ENCODE measurements at regions not wholly inside any gene's neighbourhood (a gene's known extent, or its start where the extent isn't known, plus 50 kb on each side); places are given as distances from the start of the nearest gene placed in this dataset.

DNA sequence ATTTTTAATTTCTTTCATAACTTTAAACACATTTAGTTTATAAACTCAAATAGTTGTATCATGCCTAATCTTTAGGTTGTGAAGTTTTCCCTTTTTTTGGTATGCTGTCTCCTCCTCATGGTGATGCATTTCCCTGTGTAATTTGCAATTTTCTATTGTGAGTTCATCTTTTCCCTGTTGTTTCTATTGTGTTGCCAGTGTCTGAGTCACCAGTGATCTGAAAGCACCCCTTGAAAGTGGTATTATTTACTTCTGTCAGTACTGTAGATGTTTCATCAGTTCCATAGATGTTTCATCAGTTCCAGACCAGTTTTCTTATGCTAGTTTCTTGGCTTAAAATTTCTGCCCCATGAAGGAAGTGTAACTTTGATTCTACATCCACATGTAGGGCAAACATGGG is 80.6 kb downstream of the OXSM start:
- POLR2A ChIA-PET: no interaction called here
- Mint-ChIP-seq H3K9me3 (peaks cover 2% of the 10 kb centered on the region), H3K36me3 (ENCODE audit: low read depth) (no peaks in the 10 kb centered on the region)

DNA sequence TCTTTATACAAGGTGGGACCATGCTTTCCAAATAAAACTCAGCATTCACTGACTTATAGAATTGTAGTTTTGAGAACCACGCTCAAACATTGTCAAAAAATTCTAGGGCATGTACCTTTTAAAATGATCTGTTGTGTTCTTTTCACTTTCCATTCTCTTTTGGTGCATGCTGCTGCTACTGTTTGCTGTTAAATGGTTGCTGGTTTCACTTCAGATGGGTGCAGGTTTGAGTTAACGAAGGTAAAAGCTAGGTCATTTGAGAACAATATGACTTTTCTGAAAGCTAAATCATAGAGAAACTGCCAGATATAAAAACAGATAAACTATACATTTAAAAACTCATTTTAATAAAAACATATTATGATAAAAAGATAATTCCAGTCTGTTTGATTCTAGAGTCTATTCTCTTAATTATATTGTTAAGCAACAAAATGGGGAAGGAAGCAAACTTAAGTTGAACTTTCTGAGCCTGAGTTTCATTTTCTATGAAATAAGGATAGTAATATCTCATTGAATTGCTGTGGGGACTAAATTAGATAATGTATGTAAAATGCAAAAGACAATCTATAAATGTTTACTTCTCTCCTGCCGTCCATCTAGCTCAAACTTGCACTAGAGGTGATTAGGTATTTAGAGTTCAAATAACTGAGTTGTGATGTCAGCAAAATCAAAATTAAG is 82.4 kb downstream of the OXSM start:
- Mint-ChIP-seq H3K27ac (no peak overlapping the region), H3K4me3 (no peak overlapping the region), H3K9me3 (peaks cover 2% of the 10 kb centered on the region), H3K36me3 (ENCODE audit: low read depth) (no peaks in the 10 kb centered on the region), H3K4me1 (peaks cover 7% of the 10 kb centered on the region), H3K27me3 (peaks cover 2% of the 10 kb centered on the region)
- POLR2A ChIA-PET: no interaction called here
- DNase-seq: no peak
- CTCF ChIA-PET: interaction anchor here (1.1 to 1.3 kb wide), 2 partner anchors 15 to 224 kb away, joined by 3 to 4 read pairs; no protein-coding TSS in a partner anchor

More for the DNA sequence above, 80.6 kb downstream of the OXSM start:
- no peak for DNase-seq
- H3K4me3 Mint-ChIP-seq: no peak overlapping the region
- H3K27ac Mint-ChIP-seq: no peak overlapping the region
- H3K4me1 Mint-ChIP-seq: peaks cover 7% of the 10 kb centered on the region
- CTCF ChIA-PET: no interaction called here
- H3K27me3 Mint-ChIP-seq: peaks cover 2% of the 10 kb centered on the region

DNA sequence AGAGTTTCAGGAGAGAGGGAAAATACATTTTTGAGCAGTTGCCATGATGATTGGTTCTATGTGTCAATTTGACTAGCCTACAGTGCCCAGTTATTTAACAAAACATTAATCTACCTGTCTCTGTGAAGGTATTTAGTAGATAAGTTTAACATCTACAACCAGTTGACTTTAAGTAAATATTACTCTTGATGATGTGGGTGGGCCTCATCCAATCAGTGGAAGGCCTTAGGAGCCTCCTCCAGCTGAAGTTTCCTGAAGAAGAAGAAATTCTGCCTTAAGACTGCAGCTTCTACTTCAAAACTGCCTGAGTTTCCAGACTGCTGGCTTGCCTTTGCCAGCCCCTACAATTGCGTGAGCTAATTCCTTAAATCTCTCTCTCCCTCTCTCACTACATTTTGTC is 93.6 kb downstream of the OXSM start:
- Mint-ChIP-seq H3K27ac (no peak overlapping the region), H3K4me3 (no peak overlapping the region), H3K27me3 (no peaks in the 10 kb centered on the region), H3K9me3 (no peaks in the 10 kb centered on the region), H3K36me3 (ENCODE audit: low read depth) (no peaks in the 10 kb centered on the region), H3K4me1 (no peaks in the 10 kb centered on the region)
- ChIA-PET CTCF (no interaction called here), POLR2A (no interaction called here)
- DNase-seq: no peak

DNA sequence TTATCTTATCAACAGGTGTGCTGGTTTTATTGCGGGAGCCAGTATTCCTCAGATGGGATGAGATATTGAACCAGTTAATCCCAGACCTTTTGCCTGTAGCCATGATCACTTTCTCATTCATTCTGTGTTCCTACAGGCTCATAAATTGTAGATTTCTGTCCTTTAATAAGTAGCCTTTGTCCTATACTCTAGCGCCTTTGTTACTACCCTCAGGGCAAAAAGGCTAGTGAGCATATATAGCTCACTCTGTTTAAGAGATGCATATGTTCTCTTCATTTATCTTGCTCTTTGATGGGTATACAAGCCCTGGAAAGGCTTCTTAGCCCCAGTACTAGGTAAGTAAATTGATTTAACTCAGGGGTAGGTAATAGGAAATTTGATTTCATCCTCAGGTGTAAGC is 95.1 kb downstream of the OXSM start:
- DNase-seq: no peak
- POLR2A ChIA-PET: no interaction called here
- H3K27me3 Mint-ChIP-seq: no peaks in the 10 kb centered on the region
- no peak overlapping the region for H3K4me3 Mint-ChIP-seq
- H3K27ac Mint-ChIP-seq: no peak overlapping the region
- no peaks in the 10 kb centered on the region for H3K36me3 Mint-ChIP-seq (ENCODE audit: low read depth)
- no peaks in the 10 kb centered on the region for H3K4me1 Mint-ChIP-seq
- no peaks in the 10 kb centered on the region for H3K9me3 Mint-ChIP-seq
- CTCF ChIA-PET: no interaction called here

DNA sequence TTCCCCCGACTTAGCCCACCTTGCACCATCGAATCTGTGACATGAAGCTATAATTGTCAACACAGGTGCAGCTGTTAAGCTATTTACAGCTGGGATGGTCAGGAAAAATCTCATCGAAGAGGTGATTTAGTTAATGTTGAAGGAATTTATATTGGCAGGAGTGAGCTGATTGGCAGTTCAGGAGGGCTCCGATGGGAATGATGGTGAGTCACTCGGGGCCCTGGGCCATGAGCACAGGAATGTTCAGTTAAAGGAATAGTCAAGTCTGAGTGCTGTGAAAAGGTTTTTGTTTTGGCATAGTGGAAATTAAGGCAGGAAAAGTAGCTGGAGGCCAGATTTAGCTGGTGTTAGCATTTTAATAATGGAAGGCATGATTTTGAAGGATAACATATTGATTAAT is 95.7 kb downstream of the OXSM start:
- POLR2A ChIA-PET: no interaction called here
- H3K9me3 Mint-ChIP-seq: no peaks in the 10 kb centered on the region
- DNase-seq: no peak
- H3K27me3 Mint-ChIP-seq: no peaks in the 10 kb centered on the region
- H3K36me3 Mint-ChIP-seq (ENCODE audit: low read depth): no peaks in the 10 kb centered on the region
- CTCF ChIA-PET: no interaction called here
- no peak overlapping the region for H3K27ac Mint-ChIP-seq
- no peak overlapping the region for H3K4me3 Mint-ChIP-seq
- no peaks in the 10 kb centered on the region for H3K4me1 Mint-ChIP-seq

DNA sequence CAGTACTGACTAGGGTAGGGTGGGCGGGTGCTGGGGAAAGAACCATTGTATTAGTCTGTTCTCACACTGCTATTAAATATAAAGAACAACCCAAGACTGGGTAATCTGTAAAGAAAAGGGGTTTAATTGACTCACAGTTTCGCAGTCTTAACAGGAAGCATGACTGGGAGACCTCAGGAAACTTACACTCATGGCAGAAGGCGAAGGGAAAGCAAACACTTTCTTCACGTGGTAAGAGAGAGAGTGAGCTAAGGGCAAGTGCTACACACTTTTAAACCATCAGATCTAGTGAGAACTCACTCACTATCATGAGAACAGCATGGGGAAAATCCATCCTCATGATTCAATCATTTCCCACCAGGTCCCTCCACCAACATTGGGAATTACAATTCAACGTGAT is 98.0 kb downstream of the OXSM start:
- no peak for DNase-seq
- ChIA-PET POLR2A (no interaction called here), CTCF (no interaction called here)
- H3K36me3 Mint-ChIP-seq (ENCODE audit: low read depth): no peaks in the 10 kb centered on the region
- no peaks in the 10 kb centered on the region for H3K9me3 Mint-ChIP-seq
- H3K4me1 Mint-ChIP-seq: no peaks in the 10 kb centered on the region
- H3K27me3 Mint-ChIP-seq: no peaks in the 10 kb centered on the region
- no peak overlapping the region for H3K27ac Mint-ChIP-seq
- H3K4me3 Mint-ChIP-seq: no peak overlapping the region

DNA sequence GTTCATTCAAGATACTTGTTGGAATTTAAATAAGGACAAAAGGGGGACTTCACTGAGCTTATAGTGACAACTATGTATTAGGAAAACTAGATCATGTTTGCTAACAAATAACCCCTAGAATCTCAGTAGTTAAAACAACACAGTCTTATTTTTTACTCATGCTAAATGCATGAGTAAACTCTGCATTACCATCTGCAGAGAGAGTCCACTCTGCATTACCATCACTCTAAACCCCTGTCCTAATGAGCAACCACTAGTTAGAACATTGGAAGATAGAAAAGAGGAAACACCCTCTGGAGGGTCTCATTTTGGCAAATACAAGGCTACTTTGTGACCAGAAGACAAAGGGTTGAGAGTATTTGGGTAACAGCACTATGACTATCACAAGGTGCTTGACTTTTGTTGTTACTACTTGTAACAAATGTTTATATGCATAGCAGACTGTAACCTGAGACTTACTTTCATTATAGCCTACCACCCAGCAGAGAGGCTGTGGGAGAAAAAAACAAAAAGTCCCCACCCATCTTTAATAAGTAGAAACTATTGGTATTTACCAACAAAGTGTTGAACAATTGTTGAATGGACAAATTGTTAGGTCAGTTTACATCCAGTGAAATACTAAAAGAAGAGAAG is 99.1 kb downstream of the OXSM start:
- ChIA-PET POLR2A (no interaction called here), CTCF (interaction anchor here (0.8 kb wide), 1 partner anchor 241 kb away, joined by 3 read pairs; no protein-coding TSS in a partner anchor)
- no peaks in the 10 kb centered on the region for H3K27me3 Mint-ChIP-seq
- H3K27ac Mint-ChIP-seq: no peak overlapping the region
- no peak overlapping the region for H3K4me3 Mint-ChIP-seq
- no peaks in the 10 kb centered on the region for H3K36me3 Mint-ChIP-seq (ENCODE audit: low read depth)
- DNase-seq: no peak
- no peaks in the 10 kb centered on the region for H3K4me1 Mint-ChIP-seq
- no peaks in the 10 kb centered on the region for H3K9me3 Mint-ChIP-seq

DNA sequence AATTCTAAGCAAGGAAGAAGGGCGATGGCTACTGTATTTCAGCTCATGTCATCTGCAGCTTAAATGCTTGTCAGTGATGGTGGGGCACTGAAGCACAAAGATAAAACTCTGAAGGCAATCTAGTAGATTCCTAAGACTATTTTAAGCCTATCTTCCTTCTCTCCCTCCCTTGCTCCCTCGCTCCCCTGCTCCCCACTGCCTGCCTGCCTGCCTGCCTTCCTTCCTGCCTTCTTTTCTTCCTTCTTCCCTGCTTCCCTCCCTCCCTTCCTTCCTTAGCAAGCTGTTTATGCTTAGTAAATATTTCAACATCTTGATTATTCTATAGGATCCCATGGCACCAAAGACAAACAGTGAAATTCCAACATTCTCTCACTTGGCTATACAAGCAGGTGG is 99.6 kb downstream of the OXSM start:
- no peaks in the 10 kb centered on the region for H3K36me3 Mint-ChIP-seq (ENCODE audit: low read depth)
- H3K9me3 Mint-ChIP-seq: no peaks in the 10 kb centered on the region
- ChIA-PET CTCF (interaction anchor here (0.8 kb wide), 1 partner anchor 241 kb away, joined by 3 read pairs; no protein-coding TSS in a partner anchor), POLR2A (no interaction called here)
- no peak for DNase-seq
- H3K27ac Mint-ChIP-seq: no peak overlapping the region
- no peaks in the 10 kb centered on the region for H3K4me1 Mint-ChIP-seq
- H3K27me3 Mint-ChIP-seq: no peaks in the 10 kb centered on the region
- H3K4me3 Mint-ChIP-seq: no peak overlapping the region

DNA sequence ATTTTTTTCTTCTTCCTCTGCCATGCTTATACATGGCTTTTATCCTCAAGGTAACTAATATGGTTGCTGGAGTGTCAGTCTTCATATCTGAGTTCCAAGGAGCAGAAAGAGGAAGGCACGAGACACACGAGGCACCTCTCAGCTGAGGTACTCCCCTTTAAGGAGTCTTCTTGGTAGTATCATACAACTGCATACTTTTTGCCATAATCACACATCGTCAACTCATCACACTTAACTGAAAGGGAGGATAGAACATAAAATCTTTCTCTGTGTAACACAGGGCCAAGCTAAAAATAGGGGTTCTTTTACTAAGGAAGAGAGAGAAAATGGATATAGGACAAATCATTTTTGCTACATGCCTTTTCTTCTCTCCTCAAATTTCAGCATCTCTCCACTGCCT is 104.2 kb downstream of the OXSM start:
- no peak for DNase-seq
- Mint-ChIP-seq H3K4me3 (no peak overlapping the region), H3K27me3 (no peaks in the 10 kb centered on the region), H3K4me1 (no peaks in the 10 kb centered on the region), H3K9me3 (no peaks in the 10 kb centered on the region), H3K27ac (no peak overlapping the region), H3K36me3 (ENCODE audit: low read depth) (no peaks in the 10 kb centered on the region)
- ChIA-PET POLR2A (no interaction called here), CTCF (no interaction called here)

DNA sequence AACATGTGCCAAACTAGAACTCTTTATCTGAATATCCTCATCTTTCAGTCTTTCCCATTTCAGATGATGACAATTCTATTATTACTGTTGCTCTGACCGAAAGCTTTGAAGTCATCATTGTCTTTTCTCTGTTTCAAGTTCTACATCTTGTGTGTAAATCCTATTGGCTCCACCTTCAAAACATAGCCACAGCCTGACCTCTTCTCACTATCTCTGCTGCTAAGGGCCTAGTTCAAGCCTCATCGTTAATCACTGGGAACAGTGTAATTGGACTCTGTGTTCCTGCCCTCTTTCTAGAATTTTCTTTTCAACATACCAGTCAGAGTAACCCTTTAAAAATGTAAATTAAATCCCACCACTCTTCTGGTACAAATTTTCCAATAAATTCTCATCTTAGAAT is 105.1 kb downstream of the OXSM start:
- no peaks in the 10 kb centered on the region for H3K9me3 Mint-ChIP-seq
- H3K4me3 Mint-ChIP-seq: no peak overlapping the region
- H3K27me3 Mint-ChIP-seq: no peaks in the 10 kb centered on the region
- CTCF ChIA-PET: no interaction called here
- H3K4me1 Mint-ChIP-seq: no peaks in the 10 kb centered on the region
- no peak overlapping the region for H3K27ac Mint-ChIP-seq
- no peak for DNase-seq
- POLR2A ChIA-PET: no interaction called here
- no peaks in the 10 kb centered on the region for H3K36me3 Mint-ChIP-seq (ENCODE audit: low read depth)

DNA sequence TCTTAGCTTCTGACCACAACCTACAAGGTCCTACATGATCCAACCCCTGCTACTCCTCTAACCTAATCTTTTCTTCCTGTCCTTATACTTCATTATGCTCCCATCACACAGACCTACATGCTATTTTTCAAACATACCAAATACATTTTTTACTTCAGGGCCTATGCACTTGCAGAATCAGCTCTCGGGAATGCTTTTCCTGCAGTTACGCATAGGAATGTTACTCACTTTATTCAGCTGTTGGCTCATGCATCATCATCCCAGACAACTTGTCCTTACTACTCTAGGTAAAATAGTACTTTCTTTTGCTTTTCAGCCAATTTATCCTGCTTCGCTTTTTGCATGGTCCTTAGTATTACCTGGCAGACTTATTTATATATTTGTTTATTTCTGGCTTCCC is 105.6 kb downstream of the OXSM start:
- Mint-ChIP-seq H3K4me3 (no peak overlapping the region), H3K9me3 (no peaks in the 10 kb centered on the region), H3K4me1 (no peaks in the 10 kb centered on the region), H3K27me3 (no peaks in the 10 kb centered on the region), H3K27ac (no peak overlapping the region), H3K36me3 (ENCODE audit: low read depth) (no peaks in the 10 kb centered on the region)
- ChIA-PET CTCF (no interaction called here), POLR2A (no interaction called here)
- no peak for DNase-seq

DNA sequence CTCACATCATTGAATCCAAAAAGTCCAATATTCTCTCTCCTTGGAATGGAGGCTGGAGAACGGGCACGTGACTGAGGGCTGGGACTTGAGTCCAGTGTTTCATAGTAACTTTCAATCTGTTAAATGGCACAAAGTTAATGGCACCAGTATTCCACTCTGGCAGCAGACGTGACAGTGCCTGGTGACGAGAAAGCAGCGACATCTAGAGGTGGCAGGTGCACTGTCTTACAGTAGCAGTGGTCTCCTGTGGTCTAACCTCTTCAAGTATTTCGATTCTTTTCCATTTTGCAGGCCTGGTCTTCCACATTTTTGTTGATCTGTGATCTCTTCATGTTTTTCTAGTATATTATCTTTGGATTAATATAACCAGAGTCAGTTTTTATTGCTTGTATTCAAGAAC is 107.1 kb downstream of the OXSM start:
- DNase-seq: no peak
- ChIA-PET POLR2A (no interaction called here), CTCF (no interaction called here)
- no peak overlapping the region for H3K4me3 Mint-ChIP-seq
- H3K27ac Mint-ChIP-seq: no peak overlapping the region
- no peaks in the 10 kb centered on the region for H3K27me3 Mint-ChIP-seq
- no peaks in the 10 kb centered on the region for H3K9me3 Mint-ChIP-seq
- H3K4me1 Mint-ChIP-seq: peaks cover 3% of the 10 kb centered on the region
- H3K36me3 Mint-ChIP-seq (ENCODE audit: low read depth): no peaks in the 10 kb centered on the region

DNA sequence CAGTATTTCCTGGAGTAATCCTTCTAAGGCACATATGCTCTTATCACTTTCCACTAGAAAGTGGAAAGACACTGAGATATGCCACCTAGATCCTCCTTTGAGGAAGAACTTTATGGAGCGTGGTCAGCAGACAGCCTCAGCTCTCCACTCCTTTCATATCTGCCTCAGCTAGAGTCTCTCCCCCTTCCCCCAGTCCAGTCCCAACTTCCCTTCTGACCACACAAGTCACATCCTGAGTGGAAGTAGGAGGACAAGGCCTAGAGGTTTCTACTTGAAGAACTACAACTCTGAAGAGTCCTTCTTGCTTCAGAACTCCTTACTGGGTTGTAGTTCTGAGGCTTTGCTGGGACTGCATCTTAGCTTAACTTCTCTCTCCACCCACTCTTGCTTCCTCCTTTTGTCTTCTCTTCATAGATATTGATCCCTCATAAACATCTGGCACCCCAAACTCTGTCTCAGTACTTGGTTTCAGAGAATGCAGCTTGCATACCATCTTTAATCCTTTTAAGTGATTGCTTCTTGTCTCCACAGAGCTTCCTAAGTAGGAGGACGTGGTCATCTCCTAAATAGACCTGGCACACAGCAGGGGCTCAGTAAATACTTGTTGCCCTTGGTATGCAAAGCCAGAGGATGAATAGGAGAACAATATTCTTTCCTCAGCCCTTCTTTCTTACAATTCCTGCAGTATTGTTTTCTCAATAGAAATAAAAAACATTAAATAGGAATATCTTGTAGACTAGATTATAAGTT is 109.6 kb downstream of the OXSM start:
- Mint-ChIP-seq H3K27me3 (no peaks in the 10 kb centered on the region), H3K27ac (no peak overlapping the region), H3K36me3 (ENCODE audit: low read depth) (no peaks in the 10 kb centered on the region), H3K4me3 (no peak overlapping the region), H3K9me3 (no peaks in the 10 kb centered on the region), H3K4me1 (peaks cover 3% of the 10 kb centered on the region)
- no peak for DNase-seq
- ChIA-PET POLR2A (no interaction called here), CTCF (no interaction called here)

DNA sequence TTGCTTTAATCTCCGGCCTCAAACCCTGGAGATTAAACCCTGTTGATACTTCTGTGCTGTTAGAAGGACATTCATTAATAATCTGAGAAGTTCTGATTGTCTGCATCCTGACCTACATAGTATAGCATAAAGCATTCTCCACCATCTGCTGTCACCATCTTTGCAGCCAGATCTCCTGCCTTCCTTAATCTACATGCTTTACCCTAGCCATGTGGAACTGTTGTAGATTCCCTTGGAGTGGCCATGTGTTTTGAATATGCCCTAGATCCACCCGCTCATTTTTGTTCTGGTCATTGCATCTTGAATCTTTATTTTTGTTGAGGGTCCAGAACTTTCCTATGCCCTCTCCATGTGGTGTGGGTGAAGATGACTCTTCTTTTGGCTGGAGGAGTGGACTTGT is 110.3 kb downstream of the OXSM start:
- no peak overlapping the region for H3K4me3 Mint-ChIP-seq
- H3K27me3 Mint-ChIP-seq: no peaks in the 10 kb centered on the region
- H3K36me3 Mint-ChIP-seq (ENCODE audit: low read depth): no peaks in the 10 kb centered on the region
- no peak for DNase-seq
- H3K9me3 Mint-ChIP-seq: no peaks in the 10 kb centered on the region
- H3K27ac Mint-ChIP-seq: no peak overlapping the region
- POLR2A ChIA-PET: no interaction called here
- CTCF ChIA-PET: no interaction called here
- H3K4me1 Mint-ChIP-seq: peaks cover 3% of the 10 kb centered on the region

Measured in activated CD4-positive, alpha-beta memory T cell treated with anti-CD3 and anti-CD28 coated beads, Interleukin-2, amount 10 ng/mL, durations not matched to agents 7 days and 5 days (primary cell).